LoVo (cell line): ENCODE measurements at regions not wholly inside any gene's neighbourhood (a gene's known extent, or its start where the extent isn't known, plus 50 kb on each side); places are given as distances from the start of the nearest gene placed in this dataset.
"Not testable (repeated sequence)": the region's sequence is repeated elsewhere in the genome, so short reads cannot be mapped to it uniquely, and the experiment has no call there.

Source experiments
- DNase-seq: peaks from one replicate; pipeline ENCODE4 v3.0.0-alpha.2; 2016; ENCODE audit warnings: low spot score

- DNase-seq: no peak
Measured at GRCh38 chr5:20370061-20370460, 382.1 kb upstream of the CDH18 start.

DNA sequence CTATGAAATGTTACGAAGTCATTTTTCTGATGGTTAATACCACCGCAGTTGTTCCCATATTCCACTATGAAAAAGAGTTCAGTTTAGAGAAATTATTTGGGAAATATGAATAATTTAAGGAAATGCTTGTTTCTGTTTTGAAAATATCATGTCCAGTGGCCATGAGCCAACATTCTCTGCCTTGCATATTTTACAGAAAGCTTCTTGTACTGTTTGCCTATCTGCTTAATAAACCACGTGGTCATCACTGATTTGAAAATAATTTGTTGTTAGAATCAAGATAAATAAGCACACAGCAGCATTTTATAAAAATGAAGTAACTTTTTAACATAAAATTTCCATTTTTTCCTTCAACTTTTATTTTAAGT, 381.5 kb upstream of the CDH18 start:
- DNase-seq: no peak

GRCh38 chr5:20368571-20369517, 380.8 kb upstream of the CDH18 start:
- DNase-seq: no peak

GRCh38 chr5:20367178-20367577, 379.2 kb upstream of the CDH18 start:
- no peak for DNase-seq

GRCh38 chr5:20360263-20360662, 372.3 kb upstream of the CDH18 start:
- DNase-seq: no peak

GRCh38 chr5:20359377-20359776, 371.4 kb upstream of the CDH18 start:
- no peak for DNase-seq

- DNase-seq: no peak
Measured at GRCh38 chr5:20353499-20353898, 365.5 kb upstream of the CDH18 start.

DNA sequence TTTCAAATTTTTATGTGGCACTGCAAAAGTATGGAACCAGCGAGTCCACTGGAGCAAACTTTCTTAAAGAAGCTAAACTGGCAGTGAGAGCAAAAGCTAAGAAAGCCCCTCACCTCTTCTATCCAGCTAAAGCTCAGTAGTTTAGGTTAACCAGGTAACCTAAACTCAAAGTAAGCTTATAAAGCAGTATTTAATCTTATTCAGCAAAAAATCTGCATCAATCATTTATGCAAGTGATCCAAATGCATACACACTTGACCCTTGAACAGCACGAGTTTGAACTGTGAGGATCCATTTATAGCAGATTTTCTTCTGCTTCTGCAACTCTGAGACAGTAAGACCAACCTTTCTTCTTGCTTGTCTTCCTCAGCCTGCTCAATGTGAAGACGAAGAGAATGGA, 363.8 kb upstream of the CDH18 start:
- DNase-seq: no peak

GRCh38 chr5:20348321-20348720, 360.3 kb upstream of the CDH18 start:
- DNase-seq: no peak

DNA sequence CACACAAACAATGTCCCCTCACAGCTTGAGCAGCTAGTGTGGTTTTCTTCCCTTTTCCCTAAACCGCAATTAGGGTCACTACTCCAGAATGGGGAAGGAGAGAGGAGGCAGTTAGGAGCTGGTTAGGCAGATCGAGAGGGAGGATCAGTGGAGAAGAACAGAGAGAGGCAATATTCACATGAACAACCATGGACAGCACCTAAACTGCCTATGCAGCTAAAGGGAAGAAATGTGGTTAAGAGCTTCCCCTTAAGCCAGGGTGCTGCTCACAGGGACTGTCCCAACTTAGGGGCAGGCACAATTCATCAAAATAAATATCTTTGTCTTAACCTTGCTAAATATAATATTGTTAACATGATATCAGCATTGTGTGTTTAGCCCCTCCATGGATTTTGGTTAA, 359.3 kb upstream of the CDH18 start:
- no peak for DNase-seq

DNA sequence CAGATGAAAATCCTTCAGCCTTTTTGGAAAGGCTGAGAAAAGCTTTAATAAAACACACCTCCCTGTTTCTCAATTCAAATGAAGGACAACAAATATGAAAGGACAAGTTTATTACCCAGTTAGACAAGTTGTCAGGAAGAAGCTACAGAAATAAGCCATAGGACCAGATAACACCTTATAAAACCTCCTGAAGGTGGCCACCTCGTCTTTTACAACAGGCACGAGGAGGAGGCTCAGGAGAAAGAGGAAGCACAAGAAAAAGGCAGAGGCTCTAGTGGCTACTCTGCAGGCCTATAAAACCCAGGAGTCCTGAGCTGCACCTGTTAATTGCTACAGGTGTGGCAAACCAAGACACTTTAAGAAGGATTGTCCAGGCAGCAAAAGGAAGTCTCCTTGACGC, 352.1 kb upstream of the CDH18 start:
- no peak for DNase-seq

GRCh38 chr5:20335978-20336377, 348.0 kb upstream of the CDH18 start:
- DNase-seq: no peak

DNA sequence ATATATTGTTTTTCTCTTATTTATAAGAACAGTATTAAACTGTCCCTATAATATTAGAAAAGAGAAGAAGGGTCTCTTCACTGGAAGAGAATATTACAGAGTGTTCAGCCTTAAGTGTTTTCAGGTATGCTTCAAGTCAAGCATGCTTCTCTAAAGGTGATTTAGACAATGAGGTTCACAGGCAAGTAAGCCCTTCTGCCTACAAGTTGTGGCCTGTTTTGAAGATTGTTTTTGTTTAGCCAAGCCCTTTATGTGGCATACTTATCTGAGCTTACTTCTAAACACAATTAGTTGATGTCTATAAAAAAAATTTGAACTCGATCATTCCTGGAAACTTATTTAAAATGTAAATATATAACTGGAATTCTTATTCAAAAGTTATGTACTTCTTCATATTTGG, 343.8 kb upstream of the CDH18 start:
- DNase-seq: no peak

DNA sequence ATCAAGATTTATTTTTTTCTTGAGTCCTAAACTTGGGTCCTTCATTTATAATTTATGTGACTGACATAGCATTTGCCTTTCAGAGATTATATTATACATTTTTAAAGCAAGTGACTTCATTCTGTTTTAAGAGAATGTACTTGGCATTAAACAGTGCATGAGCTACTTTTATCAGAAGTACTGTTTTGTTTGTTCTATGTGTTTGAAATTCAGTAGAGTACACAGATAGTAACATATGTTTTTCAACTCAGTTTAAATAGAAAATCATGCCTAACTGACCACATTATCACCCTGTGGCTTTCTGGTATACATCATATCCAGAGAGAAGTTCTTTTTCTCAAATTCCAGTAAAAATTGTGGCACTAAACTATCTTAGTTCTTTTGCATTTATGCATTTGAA, 335.3 kb upstream of the CDH18 start:
- no peak for DNase-seq

- no peak for DNase-seq
Measured at GRCh38 chr5:20307391-20307790, 319.4 kb upstream of the CDH18 start.

- no peak for DNase-seq
Measured at GRCh38 chr5:20305463-20305862, 317.5 kb upstream of the CDH18 start.

GRCh38 chr5:20304570-20304969, 316.6 kb upstream of the CDH18 start:
- not testable (repeated sequence) for DNase-seq

GRCh38 chr5:20300110-20300509, 312.1 kb upstream of the CDH18 start:
- no peak for DNase-seq

GRCh38 chr5:20294696-20295095, 306.7 kb upstream of the CDH18 start:
- DNase-seq: no peak

DNA sequence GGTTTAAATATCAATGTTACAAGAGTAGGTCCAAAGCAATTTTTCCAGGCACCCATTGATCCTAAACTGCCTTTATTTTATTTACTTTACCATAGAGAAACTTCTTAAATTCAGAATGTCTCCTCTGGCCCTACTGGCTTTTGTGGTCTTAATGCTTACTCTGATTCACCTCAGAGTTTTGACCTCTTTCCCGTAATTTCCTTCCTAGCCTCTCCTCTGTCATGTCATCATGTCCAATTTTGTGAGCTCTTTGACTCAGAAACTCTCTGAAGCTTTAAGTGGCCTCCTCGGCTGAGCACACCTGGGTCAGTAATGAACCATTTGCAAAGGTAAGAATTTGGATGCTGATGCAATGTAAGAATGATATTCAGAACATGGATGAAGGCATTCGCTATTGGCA, 303.8 kb upstream of the CDH18 start:
- no peak for DNase-seq

DNA sequence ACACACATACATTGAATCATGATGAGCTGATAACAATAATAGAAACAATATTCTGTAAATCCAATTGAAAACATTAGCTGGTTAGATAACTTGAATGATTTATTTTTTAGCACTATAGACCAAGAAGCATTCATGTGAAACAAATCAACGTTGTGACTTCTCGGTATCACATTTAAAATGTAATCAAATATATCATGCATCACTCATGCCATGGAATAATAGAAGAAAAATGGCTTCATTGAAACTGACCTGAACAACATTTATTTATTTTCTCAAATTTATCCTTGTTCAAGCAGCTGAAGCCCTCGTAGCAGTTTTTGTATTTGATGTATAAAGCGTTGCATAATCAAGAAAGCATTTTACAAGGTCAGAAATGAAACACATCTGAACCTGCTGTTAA, 299.6 kb upstream of the CDH18 start:
- DNase-seq: no peak

- DNase-seq: no peak
Measured at GRCh38 chr5:20286512-20286911, 298.5 kb upstream of the CDH18 start.

GRCh38 chr5:20276959-20277263, 288.9 kb upstream of the CDH18 start:
- DNase-seq: no peak
